OCI-LY7 (cell line): ENCODE measurements at regions not wholly inside any gene's neighbourhood (a gene's known extent, or its start where the extent isn't known, plus 50 kb on each side); places are given as distances from the start of the nearest gene placed in this dataset.
"Not testable (repeated sequence)": the region's sequence is repeated elsewhere in the genome, so short reads cannot be mapped to it uniquely, and the experiment has no call there.

Experiments used
- CTCF ChIP-seq: fragments of 200-600 bp; sonication (generic); conservative IDR thresholded peaks from 2 replicates; pipeline ENCODE4 v1.5.1; 2014; ENCODE audit warnings: mild to moderate bottlenecking, antibody characterized with exemption, low read length, moderate library complexity, mixed read lengths
- EZH2phosphoT487 ChIP-seq: fragments of 200-600 bp; sonication (generic); IDR thresholded peaks from 2 replicates; pipeline ENCODE4 v1.6.1; 2018; ENCODE audit warnings: low read depth, borderline replicate concordance, mild to moderate bottlenecking, mixed run types, antibody characterized with exemption, low read length, moderate library complexity, mixed read lengths

- not testable (repeated sequence) for TF ChIP-seq CTCF, EZH2phosphoT487
These were observed 156.8 kb upstream of the NPAP1 start for GRCh38 chr15:24518772-24519171.
